NAMALWA (cell line): ENCODE measurements at regions not wholly inside any gene's neighbourhood (a gene's known extent, or its start where the extent isn't known, plus 50 kb on each side); places are given as distances from the start of the nearest gene placed in this dataset.

Experiments
- DNase-seq: peaks from one replicate; pipeline ENCODE4 v3.0.0-alpha.2; 2015; ENCODE audit warnings: low spot score

- no peak for DNase-seq
Measured at GRCh38 chr10:60466267-60467201, 76.9 kb upstream of the ANK3 start.

DNA sequence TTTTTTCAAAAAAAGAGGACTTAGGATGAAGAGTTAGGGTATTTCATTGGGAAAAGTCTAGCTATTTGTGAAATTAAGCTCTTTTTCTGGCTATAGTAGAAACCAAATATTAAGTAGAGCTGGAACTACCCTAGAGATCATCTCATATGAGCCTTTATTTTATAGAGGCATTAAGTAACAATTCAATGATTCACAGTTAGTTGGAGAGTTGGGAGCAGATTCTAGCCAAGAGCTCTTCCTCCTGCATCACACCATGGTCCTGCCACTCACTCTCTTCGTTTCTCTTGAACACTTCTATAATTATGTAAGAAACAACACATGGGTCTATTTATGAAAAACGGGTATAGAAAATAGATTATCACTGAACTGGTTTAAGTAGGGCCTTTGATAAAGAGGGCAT, 76.1 kb upstream of the ANK3 start:
- DNase-seq: no peak

DNA sequence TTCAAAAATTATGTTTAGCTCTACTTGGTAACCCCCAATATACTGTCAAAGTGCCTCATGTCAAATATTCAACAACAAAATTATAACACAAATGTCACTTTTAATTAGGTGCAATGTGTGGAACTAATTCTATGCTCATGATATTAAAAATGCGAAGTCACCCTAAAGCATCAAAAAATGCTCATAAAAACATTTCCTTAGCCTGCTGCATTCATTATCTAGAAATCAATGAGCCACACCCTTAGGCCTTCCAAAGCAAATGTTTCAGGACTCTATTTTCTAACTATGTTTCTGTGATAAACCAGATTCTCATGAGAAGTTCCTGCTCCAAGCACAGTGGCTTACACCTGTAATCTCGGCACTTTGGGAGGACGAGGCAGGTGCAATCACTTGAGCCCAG, 75.0 kb upstream of the ANK3 start:
- no peak for DNase-seq

DNA sequence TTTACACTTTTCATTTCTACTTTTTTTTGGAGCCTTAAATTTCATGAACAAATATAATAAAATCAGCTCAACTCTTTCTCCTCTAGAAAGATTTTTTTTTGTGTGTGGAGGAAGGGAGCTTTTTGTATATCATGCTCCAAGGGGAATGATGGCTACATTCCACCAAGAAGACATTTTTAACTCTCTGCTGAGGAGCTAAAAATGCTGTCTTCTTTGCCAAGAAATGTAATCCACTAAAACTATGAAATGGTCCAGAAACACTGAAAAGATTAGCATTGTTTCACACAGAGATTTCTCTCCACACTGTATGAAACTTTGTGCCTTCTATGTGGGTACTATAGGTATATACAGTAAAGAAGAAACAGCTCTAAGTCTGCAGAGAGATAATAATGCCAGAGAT, 74.1 kb upstream of the ANK3 start:
- no peak for DNase-seq

DNA sequence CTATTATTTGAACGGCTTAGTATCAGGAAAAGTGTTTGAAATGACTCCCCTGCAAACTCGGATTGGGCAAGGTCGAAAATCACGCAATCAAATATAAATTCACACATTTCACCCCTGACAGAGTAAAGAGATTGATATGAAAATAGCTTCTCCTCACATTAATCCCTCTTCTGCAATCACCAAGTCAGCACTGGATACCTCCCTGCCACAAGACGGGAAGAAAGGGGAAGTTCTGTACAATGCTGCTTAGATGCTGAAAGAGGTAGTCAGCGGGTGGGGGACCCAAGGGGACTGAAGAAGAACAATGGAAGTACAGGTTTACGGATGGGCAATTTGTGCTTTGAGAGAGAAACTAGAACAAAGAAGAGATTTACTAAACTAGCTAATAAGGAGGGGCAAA, 72.0 kb upstream of the ANK3 start:
- DNase-seq: no peak

- DNase-seq: no peak
Measured at GRCh38 chr10:60459701-60460457, 70.2 kb upstream of the ANK3 start.

DNA sequence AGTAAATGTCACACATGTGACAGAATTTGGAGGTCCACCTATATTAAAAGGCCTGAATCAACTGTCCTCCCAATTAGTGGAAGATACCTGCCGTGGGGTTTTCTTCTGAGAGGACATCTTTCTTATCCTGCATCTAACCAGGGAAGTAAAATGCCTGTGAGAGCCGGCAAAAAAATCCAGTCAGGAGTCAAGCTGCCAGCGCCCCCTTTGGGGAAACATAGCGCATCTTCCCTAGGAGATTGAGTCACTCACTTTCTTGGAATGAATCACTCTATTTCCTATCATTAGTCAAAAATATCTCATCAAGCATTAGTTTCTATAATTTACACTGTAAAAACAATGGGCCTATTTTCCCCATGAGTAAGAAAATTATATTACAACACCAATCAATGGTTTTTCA, 66.4 kb upstream of the ANK3 start:
- DNase-seq: no peak

- no peak for DNase-seq
Measured at GRCh38 chr10:60454336-60454735, 64.7 kb upstream of the ANK3 start.

GRCh38 chr10:60453036-60453435, 63.4 kb upstream of the ANK3 start:
- no peak for DNase-seq

- no peak for DNase-seq
Measured at GRCh38 chr10:60450291-60450690, 60.6 kb upstream of the ANK3 start.

DNA sequence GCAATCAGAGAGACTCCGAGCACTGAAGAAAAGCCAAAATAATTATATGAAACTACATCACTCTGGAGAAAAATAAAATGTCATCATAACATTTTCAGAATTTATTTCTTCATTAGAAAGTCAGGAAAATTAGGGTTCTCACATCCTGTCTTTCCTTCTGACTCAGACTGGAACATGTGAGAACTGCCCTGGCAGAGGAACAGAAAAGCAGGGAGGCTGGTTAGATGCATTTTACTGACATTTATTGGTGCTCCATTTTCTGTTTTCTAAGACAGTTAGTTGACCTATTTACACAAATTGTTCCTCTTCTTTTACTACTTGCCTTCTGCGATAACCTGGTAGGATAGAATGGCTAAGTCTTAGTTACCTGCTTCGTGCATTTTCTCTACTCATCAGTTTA, 58.6 kb upstream of the ANK3 start:
- DNase-seq: no peak

DNA sequence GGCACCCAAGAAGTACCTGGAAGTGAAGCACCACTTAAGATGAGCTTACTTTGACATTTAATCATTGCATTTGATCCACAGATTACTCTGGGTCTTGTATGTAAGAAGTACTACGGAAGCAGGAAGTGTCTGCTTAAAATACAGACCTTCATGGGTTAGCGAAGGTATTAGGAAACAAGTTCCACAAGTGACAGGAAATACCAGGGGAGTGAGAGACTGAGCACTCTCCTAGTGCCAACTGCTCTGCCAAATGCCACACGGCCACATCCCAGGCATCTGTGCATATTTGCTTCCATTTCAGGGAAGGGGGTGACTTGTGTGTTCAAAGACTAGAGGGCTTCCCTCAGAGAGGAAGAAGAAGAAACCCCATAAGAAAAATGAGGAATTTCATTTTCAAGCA, 57.2 kb upstream of the ANK3 start:
- no peak for DNase-seq

- DNase-seq: no peak
Measured at GRCh38 chr10:60446070-60446833, 56.6 kb upstream of the ANK3 start.

DNA sequence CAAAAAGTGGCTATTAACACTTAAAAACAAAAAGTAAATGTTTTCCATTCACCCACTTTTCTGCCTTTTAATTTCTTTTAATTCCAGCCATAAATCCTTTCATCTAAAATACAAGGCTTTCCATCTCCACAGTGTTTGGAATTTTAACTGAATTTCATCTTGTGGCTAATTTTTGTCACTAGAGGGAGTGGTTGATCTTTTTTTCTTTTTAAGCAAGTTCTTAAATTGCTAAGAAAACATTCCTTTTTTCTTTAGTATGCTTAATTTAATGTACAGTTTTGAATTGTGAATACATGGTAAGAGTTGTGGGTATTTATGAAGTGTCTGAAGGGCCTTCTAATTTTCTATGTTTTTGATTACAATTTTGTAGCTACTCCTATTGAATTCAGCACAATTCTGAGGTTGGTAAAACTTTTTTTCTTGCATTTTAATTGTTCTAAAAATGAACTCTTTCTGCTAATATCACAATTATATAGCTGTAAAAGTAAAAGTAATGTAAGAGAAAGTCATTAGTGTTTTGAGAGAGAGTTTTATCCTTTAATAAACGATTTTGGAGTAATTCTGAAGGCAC, 54.9 kb upstream of the ANK3 start:
- peak; percentile 40 for DNase-seq

GRCh38 chr10:60443346-60443745, 53.7 kb upstream of the ANK3 start:
- no peak for DNase-seq

DNA sequence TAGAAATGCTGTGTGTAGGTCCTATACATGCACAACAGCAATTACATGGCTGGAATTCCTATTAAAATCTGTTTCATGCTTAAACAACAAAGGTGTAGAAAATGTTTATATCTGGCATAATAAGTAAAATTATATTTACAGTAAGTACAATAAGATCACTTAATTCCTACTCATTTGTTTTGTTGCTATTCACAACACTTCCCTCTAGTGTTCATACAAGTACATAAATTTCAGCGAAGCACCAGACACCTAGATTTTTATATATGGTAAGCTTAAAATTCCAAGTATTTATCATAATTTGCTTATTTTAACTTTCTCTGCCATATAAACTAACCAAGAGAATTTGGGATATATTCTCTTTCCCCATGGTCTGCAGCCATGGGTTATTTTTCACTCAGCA, 51.8 kb upstream of the ANK3 start:
- peak; percentile 48 for DNase-seq

DNA sequence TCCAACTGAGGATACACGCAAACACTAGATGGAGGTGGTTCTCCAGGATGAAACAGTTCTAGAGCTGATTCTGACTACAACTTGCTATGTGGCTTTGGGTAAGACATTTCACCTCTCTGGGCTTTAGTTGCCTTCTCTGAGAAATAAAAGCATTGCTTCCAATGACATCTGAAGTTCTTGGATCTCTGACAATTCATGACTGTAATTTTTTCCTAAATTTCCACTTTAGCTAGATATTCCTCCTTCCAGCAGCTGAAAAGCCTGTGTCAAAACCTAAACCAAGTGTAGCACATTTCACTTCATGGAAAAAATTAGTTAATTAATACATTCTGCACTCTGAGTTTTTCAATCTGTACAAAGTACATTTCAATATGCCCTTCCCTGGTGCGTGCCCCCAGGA, 50.0 kb upstream of the ANK3 start:
- DNase-seq: no peak
